ENCODE measurements at regions not wholly inside any gene's neighbourhood (a gene's known extent, or its start where the extent isn't known, plus 50 kb on each side); places are given as distances from the start of the nearest gene placed in this dataset.

DNA sequence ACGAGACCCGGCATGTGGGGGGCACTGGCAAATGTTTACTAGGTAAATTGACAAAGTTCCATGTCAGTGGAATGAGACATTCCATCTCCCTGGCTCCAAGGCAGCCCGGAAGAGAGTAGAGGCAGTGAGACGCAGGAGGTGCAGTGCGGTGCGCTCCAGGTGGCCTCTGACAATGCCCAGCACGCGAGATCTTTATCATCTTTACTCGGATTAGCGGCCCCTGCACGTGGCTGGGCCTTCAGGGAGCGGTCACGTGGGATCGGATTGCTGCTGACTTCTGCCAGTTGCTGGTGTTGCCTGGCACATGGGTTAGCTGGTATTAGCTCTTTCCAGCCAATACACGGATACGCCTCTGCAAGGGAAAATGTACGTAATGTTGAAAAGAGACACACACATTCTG, 151.2 kb upstream of the ALKAL2 start:
- no peaks in the 10 kb centered on the region for H3K79me2 ChIP-seq (ENCODE audit: insufficient read depth, low read length)
- no peak for TF ChIP-seq SRF (IDR thresholded peaks at IDR 0.05; ENCODE audit: low read depth)
- TF ChIP-seq ZBTB33 (IDR thresholded peaks at IDR 0.05; ENCODE audit: extremely low read depth, insufficient replicate concordance, low read length): no peak
- TF ChIP-seq FOSL1 (IDR thresholded peaks at IDR 0.05; ENCODE audit: low read depth): no peak
- TF ChIP-seq ZNF274 (IDR thresholded peaks at IDR 0.05; ENCODE audit: low read depth, low read length): no peak
- no peak for TF ChIP-seq POLR2A (IDR thresholded peaks at IDR 0.05; ENCODE audit: borderline replicate concordance, extremely low read depth, insufficient read depth, insufficient read length)
- no peak for TF ChIP-seq CBX3 (IDR thresholded peaks at IDR 0.05; ENCODE audit: low read depth)
- TF ChIP-seq ATF3 (IDR thresholded peaks at IDR 0.05): no peak
- no peak for TF ChIP-seq EGR1 (IDR thresholded peaks at IDR 0.05; ENCODE audit: low read depth)
- TF ChIP-seq SP1 (IDR thresholded peaks at IDR 0.05; ENCODE audit: low read depth): no peak
- ATAC-seq: no peak
- H3K27ac ChIP-seq (ENCODE audit: low read depth, low read length): no peak overlapping the region
- no peaks in the 10 kb centered on the region for H3K9me3 ChIP-seq (ENCODE audit: control insufficient read depth in 1 of 2, insufficient read depth in 1 of 2, low read depth in 1 of 2, low read length in 2 of 2)
- H3K4me3 ChIP-seq (replicated peaks in 1 of 2; ENCODE audit: low read depth in 1 of 2, low read length in 2 of 2): no peak overlapping the region
- intact Hi-C loops (cut with micrococcal nuclease): no loop called here
- H3K27me3 ChIP-seq (ENCODE audit: insufficient read depth, low read length): peaks cover 8% of the 10 kb centered on the region; the same call in 1 of the 2 replicates
- DNase-seq (ENCODE audit: low read depth, low spot score): no peak
- no peaks in the 10 kb centered on the region for H3K36me3 ChIP-seq (ENCODE audit: control insufficient read depth in 1 of 2, insufficient read depth in 2 of 2, low read length in 2 of 2)
- CTCF ChIA-PET: no interaction called here
- no peak overlapping the region for H3K9ac ChIP-seq (ENCODE audit: low read length)
- no TSS peak for BruUV-seq (replicated peaks)
- no peak overlapping the region for H2AFZ ChIP-seq (ENCODE audit: low read depth, low read length, poor library complexity, severe bottlenecking)
- RAD21 ChIA-PET (ENCODE audit: low non-redundant PET in 1 of 2, low total read pairs in 2 of 2, uncharacterized antibody in 2 of 2, unreplicated experiment in 2 of 2): no interaction called here
- peaks cover 0 to 3% of the 10 kb centered on the region in 2 experiments; a peak in 1 of 4 replicates for H3K4me1 ChIP-seq (ENCODE audit: control insufficient read depth in 1 of 2, insufficient read depth in 2 of 2, low read length in 2 of 2)
- no peaks in the 10 kb centered on the region for H4K20me1 ChIP-seq (ENCODE audit: insufficient read depth)
- H3K4me2 ChIP-seq (ENCODE audit: low read length): no peak overlapping the region
- no peaks in the 10 kb centered on the region for H3K9me2 ChIP-seq (ENCODE audit: insufficient read depth)
- POLR2A ChIA-PET: no interaction called here

All from HCT116 (cell line).